Skeletal muscle satellite cell (primary cell): ENCODE measurements at regions not wholly inside any gene's neighbourhood (a gene's known extent, or its start where the extent isn't known, plus 50 kb on each side); places are given as distances from the start of the nearest gene placed in this dataset.

Experiments used
- H3K27me3 ChIP-seq: 2 replicates; pipeline ENCODE4 v1.7.0; 2013; ENCODE audit warnings: low read length; ENCODE audit not compliant: control insufficient read depth, insufficient read depth
- H3K36me3 ChIP-seq: 2 replicates; pipeline ENCODE4 v1.7.0; 2013; ENCODE audit warnings: mild to moderate bottlenecking, control low read depth, low read length; ENCODE audit not compliant: insufficient read depth
- H3K4me1 ChIP-seq: 2 replicates; pipeline ENCODE4 v1.7.0; 2013; ENCODE audit warnings: low read length; ENCODE audit not compliant: control insufficient read depth, insufficient read depth
- H3K4me2 ChIP-seq: 2 replicates; pipeline ENCODE4 v1.7.0; 2013; ENCODE audit warnings: mild to moderate bottlenecking, low read length
- H3K4me3 ChIP-seq: 2 replicates; pipeline ENCODE4 v1.7.0; 2013; ENCODE audit warnings: low read length
- H3K9ac ChIP-seq: 2 replicates; pipeline ENCODE4 v1.7.0; 2013; ENCODE audit warnings: mild to moderate bottlenecking, low read depth, low read length, moderate library complexity
- H3K9me3 ChIP-seq: replicated peaks from 2 replicates; pipeline ENCODE4 v1.7.0; 2013; ENCODE audit warnings: mild to moderate bottlenecking, control low read depth, low read length

GRCh38 chr11:94671553-94672366 lies 96.4 kb upstream of the AMOTL1 start:
- Histone ChIP-seq H3K27me3 (peaks cover 14% of the 10 kb centered on the region), H3K9ac (no peak overlapping the region), H3K4me2 (no peak overlapping the region)

DNA sequence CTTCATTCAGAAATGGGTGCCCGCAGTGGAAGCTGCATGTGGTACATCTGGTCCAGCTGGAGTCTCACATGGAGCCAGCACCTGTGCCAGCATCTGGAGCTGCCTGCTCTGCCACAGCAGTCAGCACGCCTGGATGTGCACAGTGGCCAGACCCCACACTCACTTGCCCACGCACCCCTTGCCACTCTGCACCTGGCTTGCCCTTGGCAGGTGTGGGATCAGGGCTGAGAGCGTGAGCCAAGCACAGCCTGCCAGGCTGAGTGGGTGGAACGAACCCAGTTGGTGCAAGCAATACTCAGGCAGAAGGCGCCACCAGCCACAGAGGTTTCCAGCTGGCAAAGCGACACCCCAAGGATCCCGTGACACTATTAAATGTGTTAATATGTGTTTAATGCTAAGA lies 95.5 kb upstream of the AMOTL1 start:
- no peak overlapping the region for H3K9ac ChIP-seq
- H3K4me3 ChIP-seq: no peak overlapping the region
- H3K4me1 ChIP-seq: peaks cover 10% of the 10 kb centered on the region
- H3K36me3 ChIP-seq: no peaks in the 10 kb centered on the region
- H3K27me3 ChIP-seq: peaks cover 14% of the 10 kb centered on the region
- no peak overlapping the region for H3K4me2 ChIP-seq
- no peaks in the 10 kb centered on the region for H3K9me3 ChIP-seq

More at GRCh38 chr11:94671553-94672366, 96.4 kb upstream of the AMOTL1 start:
- Histone ChIP-seq H3K9me3 (no peaks in the 10 kb centered on the region), H3K4me3 (no peak overlapping the region), H3K4me1 (peaks cover 10% of the 10 kb centered on the region), H3K36me3 (no peaks in the 10 kb centered on the region)

DNA sequence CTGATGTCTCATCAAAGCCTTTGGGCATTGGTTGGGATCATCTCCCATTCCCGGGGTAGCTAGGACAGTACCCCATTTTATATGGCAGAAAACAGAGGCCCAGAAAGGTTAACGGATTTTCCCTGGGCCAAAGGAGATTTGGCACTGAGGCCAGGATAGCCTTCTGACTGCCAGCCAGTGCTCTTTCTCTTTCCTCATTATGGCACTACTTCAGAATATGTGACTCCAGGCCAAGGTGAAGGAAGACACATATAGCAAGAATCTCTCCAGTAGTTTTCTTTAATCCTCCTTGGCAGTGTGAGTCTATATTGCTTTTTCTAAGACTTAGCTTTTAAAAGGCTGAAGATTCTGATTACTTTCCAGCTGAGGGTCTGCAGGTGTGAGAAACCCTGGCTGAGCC lies 94.8 kb upstream of the AMOTL1 start:
- Histone ChIP-seq H3K4me1 (peaks cover 10% of the 10 kb centered on the region), H3K27me3 (peaks cover 14% of the 10 kb centered on the region), H3K36me3 (no peaks in the 10 kb centered on the region), H3K9me3 (no peaks in the 10 kb centered on the region), H3K4me3 (no peak overlapping the region), H3K4me2 (no peak overlapping the region), H3K9ac (no peak overlapping the region)

GRCh38 chr11:94673951-94674491 lies 94.1 kb upstream of the AMOTL1 start:
- H3K4me3 ChIP-seq: no peak overlapping the region
- H3K4me1 ChIP-seq: peaks cover 10% of the 10 kb centered on the region
- H3K9ac ChIP-seq: no peak overlapping the region
- no peak overlapping the region for H3K4me2 ChIP-seq
- no peaks in the 10 kb centered on the region for H3K9me3 ChIP-seq
- H3K36me3 ChIP-seq: no peaks in the 10 kb centered on the region
- H3K27me3 ChIP-seq: peaks cover 14% of the 10 kb centered on the region

DNA sequence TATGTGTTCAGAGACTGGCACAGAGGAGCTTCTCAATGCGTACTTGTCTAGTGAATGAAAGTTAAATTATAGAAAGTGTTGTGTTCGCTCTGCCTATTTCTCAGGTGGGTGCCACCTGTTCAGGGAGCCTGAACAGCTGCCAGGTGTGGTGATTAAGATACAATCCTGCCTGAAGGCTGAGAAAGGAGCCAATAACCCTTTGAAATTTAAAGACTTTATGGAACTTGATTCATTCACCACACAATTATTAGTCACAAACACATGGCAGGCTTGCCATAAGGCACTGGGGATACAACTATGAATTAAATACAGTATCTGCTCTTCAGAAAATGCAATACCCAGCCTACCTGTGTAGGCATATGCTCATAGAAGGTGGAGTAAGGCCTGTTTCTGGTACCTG lies 92.9 kb upstream of the AMOTL1 start:
- H3K4me1 ChIP-seq: peaks cover 10% of the 10 kb centered on the region
- no peak overlapping the region for H3K4me2 ChIP-seq
- H3K4me3 ChIP-seq: no peak overlapping the region
- H3K9ac ChIP-seq: no peak overlapping the region
- no peaks in the 10 kb centered on the region for H3K9me3 ChIP-seq
- peaks cover 14% of the 10 kb centered on the region for H3K27me3 ChIP-seq
- no peaks in the 10 kb centered on the region for H3K36me3 ChIP-seq

GRCh38 chr11:94675813-94676212 lies 92.3 kb upstream of the AMOTL1 start:
- Histone ChIP-seq H3K4me3 (no peak overlapping the region), H3K4me2 (no peak overlapping the region), H3K27me3 (peaks cover 17% of the 10 kb centered on the region), H3K4me1 (peaks cover 10% of the 10 kb centered on the region), H3K9me3 (no peaks in the 10 kb centered on the region), H3K9ac (no peak overlapping the region), H3K36me3 (no peaks in the 10 kb centered on the region)

DNA sequence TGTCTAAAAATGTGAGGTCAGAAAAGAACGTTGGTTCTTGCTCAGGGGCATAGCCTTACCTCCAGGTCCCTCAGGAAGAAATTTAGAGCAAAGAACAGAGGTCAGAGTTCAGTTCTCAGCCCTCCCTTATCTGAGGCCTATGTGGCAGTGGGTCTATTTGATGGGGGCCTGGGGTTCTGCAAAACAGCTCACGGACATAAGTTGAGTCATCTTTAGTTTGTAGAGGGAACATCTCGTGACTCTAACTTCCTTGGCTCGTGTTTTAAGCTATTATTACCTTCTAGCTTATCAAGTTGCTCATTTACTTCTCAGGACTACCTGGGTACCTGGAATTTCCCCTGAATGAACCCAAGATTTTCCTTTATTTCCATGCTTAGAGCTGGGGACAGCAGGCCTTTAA lies 91.3 kb upstream of the AMOTL1 start:
- Histone ChIP-seq H3K9ac (no peak overlapping the region), H3K4me1 (peaks cover 3% of the 10 kb centered on the region), H3K27me3 (peaks cover 22% of the 10 kb centered on the region), H3K4me2 (no peak overlapping the region), H3K36me3 (no peaks in the 10 kb centered on the region), H3K4me3 (no peak overlapping the region), H3K9me3 (no peaks in the 10 kb centered on the region)

- no peaks in the 10 kb centered on the region for H3K36me3 ChIP-seq
- no peaks in the 10 kb centered on the region for H3K9me3 ChIP-seq
- H3K27me3 ChIP-seq: peaks cover 15% of the 10 kb centered on the region
- no peak overlapping the region for H3K4me2 ChIP-seq
- no peak overlapping the region for H3K4me3 ChIP-seq
- peaks cover 3% of the 10 kb centered on the region for H3K4me1 ChIP-seq
- H3K9ac ChIP-seq: no peak overlapping the region
Observed at GRCh38 chr11:94678236-94678635, 89.9 kb upstream of the AMOTL1 start.

DNA sequence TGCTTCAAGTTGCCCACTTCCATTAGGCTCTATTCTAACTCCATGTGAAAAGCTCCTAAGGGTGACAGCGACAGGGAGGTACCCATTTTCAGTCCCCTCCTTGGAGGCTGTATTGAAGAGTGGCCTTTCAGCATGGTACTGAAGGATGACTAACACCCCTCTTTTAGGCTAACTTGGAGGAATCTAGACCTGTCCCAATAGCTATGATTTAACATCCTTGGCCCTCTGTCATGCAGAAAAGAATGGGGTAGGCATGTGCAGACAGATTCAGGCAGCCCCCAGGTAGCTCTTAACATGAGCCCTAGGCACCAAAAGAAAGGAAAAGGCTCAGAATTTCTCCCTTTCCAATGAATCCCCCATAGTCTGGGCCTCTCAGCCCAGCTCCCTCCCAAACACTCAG lies 89.3 kb upstream of the AMOTL1 start:
- no peak overlapping the region for H3K4me2 ChIP-seq
- no peak overlapping the region for H3K9ac ChIP-seq
- no peaks in the 10 kb centered on the region for H3K9me3 ChIP-seq
- H3K36me3 ChIP-seq: no peaks in the 10 kb centered on the region
- H3K4me1 ChIP-seq: peaks cover 3% of the 10 kb centered on the region
- peaks cover 10% of the 10 kb centered on the region for H3K27me3 ChIP-seq
- no peak overlapping the region for H3K4me3 ChIP-seq

DNA sequence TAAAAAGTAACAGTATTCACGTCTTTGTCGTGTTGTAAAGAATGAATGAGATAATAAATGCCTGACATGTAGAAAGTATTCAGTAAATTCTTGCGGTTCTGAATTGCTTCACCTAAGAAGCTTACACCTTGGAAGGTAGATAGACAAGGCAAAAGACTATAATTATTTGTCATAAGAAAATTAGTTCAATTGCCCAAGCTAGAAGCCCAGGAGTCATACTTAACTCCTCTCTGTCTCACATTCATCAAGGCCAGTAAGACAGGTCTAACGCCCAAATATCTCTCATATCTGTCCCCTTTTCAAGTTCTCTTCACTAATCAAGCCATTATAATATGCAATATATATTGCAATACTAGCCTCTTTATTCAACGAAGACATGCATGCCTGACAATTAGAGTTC lies 87.7 kb upstream of the AMOTL1 start:
- Histone ChIP-seq H3K27me3 (peaks cover 8% of the 10 kb centered on the region), H3K9me3 (no peaks in the 10 kb centered on the region), H3K4me3 (no peak overlapping the region), H3K9ac (no peak overlapping the region), H3K4me1 (no peaks in the 10 kb centered on the region), H3K4me2 (no peak overlapping the region), H3K36me3 (no peaks in the 10 kb centered on the region)

DNA sequence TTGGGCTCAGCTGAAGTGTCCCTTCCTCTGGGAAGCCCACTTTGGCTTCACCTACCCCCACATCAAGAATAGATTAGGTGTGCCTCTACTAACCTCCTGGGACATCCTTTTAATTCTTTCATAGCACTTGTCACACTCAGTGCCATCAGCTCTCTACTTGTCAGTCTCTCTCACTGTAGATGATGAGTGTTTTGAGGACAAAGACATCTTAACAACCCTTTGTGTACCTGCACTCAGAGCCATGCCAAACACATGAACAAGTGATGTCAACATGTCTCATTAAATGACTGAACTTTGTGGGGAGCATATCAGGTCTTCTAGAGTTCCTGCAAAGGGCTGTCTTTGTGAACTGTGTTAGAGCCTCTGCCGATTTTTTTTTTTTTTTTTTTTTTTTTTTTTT lies 87.0 kb upstream of the AMOTL1 start:
- no peaks in the 10 kb centered on the region for H3K9me3 ChIP-seq
- H3K27me3 ChIP-seq: peaks cover 8% of the 10 kb centered on the region

GRCh38 chr11:94681852-94682251 lies 86.3 kb upstream of the AMOTL1 start:
- Histone ChIP-seq H3K4me1 (no peaks in the 10 kb centered on the region), H3K9me3 (no peaks in the 10 kb centered on the region), H3K27me3 (peaks cover 8% of the 10 kb centered on the region), H3K9ac (no peak overlapping the region), H3K4me2 (no peak overlapping the region), H3K36me3 (no peaks in the 10 kb centered on the region), H3K4me3 (no peak overlapping the region)

More for the DNA sequence above, 87.0 kb upstream of the AMOTL1 start:
- Histone ChIP-seq H3K4me2 (no peak overlapping the region), H3K9ac (no peak overlapping the region), H3K36me3 (no peaks in the 10 kb centered on the region), H3K4me3 (no peak overlapping the region), H3K4me1 (no peaks in the 10 kb centered on the region)
